Mesenchymal stem cell (in vitro differentiated cells and primary cell): ENCODE measurements at regions not wholly inside any gene's neighbourhood (a gene's known extent, or its start where the extent isn't known, plus 50 kb on each side); places are given as distances from the start of the nearest gene placed in this dataset.
"Not testable (repeated sequence)": the region's sequence is repeated elsewhere in the genome, so short reads cannot be mapped to it uniquely, and the experiment has no call there.

Source experiments
- DNase-seq: peaks from one replicate; pipeline ENCODE4 v3.0.0-alpha.2; 2013
- H2AFZ ChIP-seq: one replicate; pipeline ENCODE4 v1.6.1; 2013; ENCODE audit warnings: low read depth, mild to moderate bottlenecking, control low read depth, inconsistent platforms, low read length, moderate library complexity
- H2AK5ac ChIP-seq: 2 replicates; pipeline ENCODE4 v1.6.1; 2013; ENCODE audit warnings: low read length, moderate library complexity, mild to moderate bottlenecking, inconsistent platforms; ENCODE audit not compliant: severe bottlenecking
- H2BK120ac ChIP-seq: one replicate; pipeline ENCODE4 v1.6.1; 2013; ENCODE audit warnings: low read depth, mild to moderate bottlenecking, inconsistent platforms, low read length, moderate library complexity
- H2BK12ac ChIP-seq, 2 experiments: one replicate each; pipeline ENCODE4 v1.6.1; 2013; ENCODE audit warnings: inconsistent platforms in 2 of 2, low read length in 2 of 2, mild to moderate bottlenecking in 2 of 2, moderate library complexity in 2 of 2, control low read depth in 1 of 2
- H2BK15ac ChIP-seq: one replicate; pipeline ENCODE4 v1.6.1; 2013; ENCODE audit warnings: mild to moderate bottlenecking, low read depth, inconsistent platforms; ENCODE audit not compliant: poor library complexity, severe bottlenecking
- H2BK5ac ChIP-seq: 2 replicates; pipeline ENCODE4 v1.6.1; 2013; ENCODE audit warnings: low read depth, mild to moderate bottlenecking, low read length, control low read depth, inconsistent platforms; ENCODE audit not compliant: poor library complexity, severe bottlenecking
- H3K14ac ChIP-seq, 2 experiments: one replicate each; pipeline ENCODE4 v1.6.1; 2013; ENCODE audit warnings: inconsistent platforms in 2 of 2, low read length in 2 of 2, control low read depth in 1 of 2, mild to moderate bottlenecking in 1 of 2, moderate library complexity in 1 of 2
- H3K18ac ChIP-seq, 2 experiments: one replicate each; pipeline ENCODE4 v1.6.1; 2013; ENCODE audit warnings: inconsistent platforms in 2 of 2, low read length in 2 of 2, control low read depth in 1 of 2, low read depth in 1 of 2, mild to moderate bottlenecking in 1 of 2
- H3K23ac ChIP-seq, 2 experiments: one replicate each; pipeline ENCODE4 v1.6.1; 2013; ENCODE audit warnings: inconsistent platforms in 2 of 2, low read length in 2 of 2, mild to moderate bottlenecking in 2 of 2, moderate library complexity in 2 of 2, control low read depth in 1 of 2
- H3K27ac ChIP-seq: 2 replicates; pipeline ENCODE4 v1.5.1; 2013; ENCODE audit warnings: mild to moderate bottlenecking, moderate library complexity, low read length, control low read depth, inconsistent platforms; ENCODE audit not compliant: poor library complexity, severe bottlenecking
- H3K27me3 ChIP-seq, 2 experiments: 2 replicates each; pipeline versions ENCODE4 v1.6.1 to v1.7.0; 2013; ENCODE audit warnings: low read length in 2 of 2, mild to moderate bottlenecking in 2 of 2, moderate library complexity in 2 of 2, control low read depth in 1 of 2, inconsistent platforms in 1 of 2; ENCODE audit not compliant: control insufficient read depth in 1 of 2, insufficient read depth in 1 of 2
- H3K36me3 ChIP-seq, 2 experiments: 2 replicates each; pipeline versions ENCODE4 v1.6.1 to v1.7.0; 2013; ENCODE audit warnings: low read length in 2 of 2, control low read depth in 1 of 2, inconsistent platforms in 1 of 2, low read depth in 1 of 2, mild to moderate bottlenecking in 1 of 2; ENCODE audit not compliant: insufficient read depth in 2 of 2, control insufficient read depth in 1 of 2
- H3K4ac ChIP-seq, 2 experiments: one replicate each; pipeline ENCODE4 v1.6.1; 2013; ENCODE audit warnings: inconsistent platforms in 2 of 2, low read length in 2 of 2, mild to moderate bottlenecking in 2 of 2, moderate library complexity in 2 of 2, control low read depth in 1 of 2, low read depth in 1 of 2
- H3K4me1 ChIP-seq: 2 replicates; pipeline ENCODE4 v1.6.1; 2013; ENCODE audit warnings: low read depth, low read length, control low read depth; ENCODE audit not compliant: control insufficient read depth, insufficient read depth
- H3K4me2 ChIP-seq: 2 replicates; pipeline ENCODE4 v1.6.1; 2013; ENCODE audit warnings: low read length, mild to moderate bottlenecking, inconsistent platforms; ENCODE audit not compliant: poor library complexity, severe bottlenecking
- H3K4me3 ChIP-seq, 2 experiments: 2 replicates each; pipeline versions ENCODE4 v1.5.1 to v1.7.0; 2013; ENCODE audit warnings: low read length in 2 of 2, mild to moderate bottlenecking in 2 of 2, control low read depth in 1 of 2, low read depth in 1 of 2; ENCODE audit not compliant: insufficient read depth in 1 of 2
- H3K79me1 ChIP-seq: replicated peaks from 2 replicates; pipeline ENCODE4 v1.6.1; 2013; ENCODE audit warnings: mild to moderate bottlenecking, control low read depth, low read length, inconsistent platforms; ENCODE audit not compliant: poor library complexity, severe bottlenecking
- H3K9ac ChIP-seq: 2 replicates; pipeline ENCODE4 v1.7.0; 2013; ENCODE audit warnings: mild to moderate bottlenecking, low read length, moderate library complexity
- H3K9me3 ChIP-seq: 2 replicates; pipeline ENCODE4 v1.7.0; 2013; ENCODE audit warnings: mild to moderate bottlenecking, low read length; ENCODE audit not compliant: control insufficient read depth
- H4K8ac ChIP-seq: one replicate; pipeline ENCODE4 v1.6.1; 2013; ENCODE audit warnings: inconsistent platforms, mild to moderate bottlenecking, low read length, moderate library complexity
- H4K91ac ChIP-seq: one replicate; pipeline ENCODE4 v1.6.1; 2013; ENCODE audit warnings: mild to moderate bottlenecking, low read length, inconsistent platforms
- WGBS: methylation state at CpG from one replicate; pipeline ENCODE4 v1.1.7; 2013; ENCODE audit warnings: mixed read lengths; 5-methylcytosine and 5-hydroxymethylcytosine counted together

DNA sequence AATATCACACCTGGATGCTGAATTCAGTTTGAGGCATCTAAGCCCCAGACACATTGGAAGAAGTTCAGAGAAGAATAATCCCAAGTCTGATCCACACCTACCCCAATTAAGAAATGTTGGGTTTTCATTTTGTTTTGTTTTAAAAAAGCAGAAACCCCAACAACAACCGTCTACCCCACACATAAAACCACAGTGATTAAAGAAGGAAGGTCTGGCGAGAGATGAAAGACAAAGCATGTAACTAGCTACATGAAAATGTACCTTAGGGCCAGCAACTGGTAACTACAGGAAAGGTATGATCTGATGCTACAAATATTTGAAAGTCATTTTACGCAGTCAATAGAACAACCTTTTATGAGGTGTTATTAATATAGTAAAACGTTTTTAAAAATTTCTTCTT lies 1112.3 kb downstream of the GATA3 start:
- H3K18ac ChIP-seq: no peak overlapping the region
- no peaks in the 10 kb centered on the region for H3K36me3 ChIP-seq
- H3K9ac ChIP-seq: no peak overlapping the region
- H2AFZ ChIP-seq: no peak overlapping the region
- H3K9me3 ChIP-seq: peaks cover 3% of the 10 kb centered on the region
- no peak for DNase-seq
- H4K8ac ChIP-seq: no peak overlapping the region
- H2BK5ac ChIP-seq: no peak overlapping the region
- no peak overlapping the region for H3K14ac ChIP-seq
- H2BK15ac ChIP-seq: no peak overlapping the region
- no CpG with 5 or more reads among the region's 4 CpGs for WGBS
- H3K27me3 ChIP-seq: no peaks in the 10 kb centered on the region
- no peak overlapping the region for H3K4me2 ChIP-seq
- no peaks in the 10 kb centered on the region for H3K79me1 ChIP-seq
- H3K4ac ChIP-seq: no peak overlapping the region
- no peak overlapping the region for H3K23ac ChIP-seq
- no peak overlapping the region for H2BK120ac ChIP-seq
- H3K4me1 ChIP-seq: no peaks in the 10 kb centered on the region
- no peak overlapping the region for H3K27ac ChIP-seq
- no peak overlapping the region for H3K4me3 ChIP-seq
- no peak overlapping the region for H4K91ac ChIP-seq
- H2AK5ac ChIP-seq: no peak overlapping the region
- no peak overlapping the region for H2BK12ac ChIP-seq

DNA sequence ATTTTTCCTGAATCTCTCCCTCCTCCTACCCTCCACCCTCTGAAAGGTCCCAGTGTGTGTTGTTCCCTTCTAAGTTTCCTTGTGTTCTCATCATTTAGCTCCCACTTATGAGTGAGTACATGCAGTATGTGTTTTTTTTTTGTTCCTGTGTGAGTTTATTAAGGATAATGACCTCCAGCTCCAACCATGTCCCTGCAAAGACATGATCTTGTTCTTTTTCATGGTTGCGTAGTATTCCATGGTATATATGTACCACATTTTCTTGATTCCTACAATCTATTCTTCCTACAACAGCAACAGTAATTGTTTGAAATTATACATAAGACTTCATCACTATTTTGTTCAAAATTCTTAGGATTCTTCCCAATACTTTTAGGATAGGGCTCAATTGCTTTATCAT lies 1117.8 kb downstream of the GATA3 start:
- H4K8ac ChIP-seq: no peak overlapping the region
- no peak overlapping the region for H2BK120ac ChIP-seq
- 100% methylated on average over 1 of the region's 1 CpG for WGBS
- H3K9me3 ChIP-seq: no peaks in the 10 kb centered on the region
- no peak overlapping the region for H3K4ac ChIP-seq
- H2BK12ac ChIP-seq: no peak overlapping the region
- H3K27ac ChIP-seq: no peak overlapping the region
- H3K36me3 ChIP-seq: no peaks in the 10 kb centered on the region
- H2BK5ac ChIP-seq: no peak overlapping the region
- no peaks in the 10 kb centered on the region for H3K79me1 ChIP-seq
- no peak overlapping the region for H2AFZ ChIP-seq
- H3K9ac ChIP-seq: no peak overlapping the region
- H2AK5ac ChIP-seq: no peak overlapping the region
- no peak overlapping the region for H2BK15ac ChIP-seq
- no peak overlapping the region for H4K91ac ChIP-seq
- H3K27me3 ChIP-seq: no peaks in the 10 kb centered on the region
- no peak overlapping the region for H3K18ac ChIP-seq
- no peak overlapping the region for H3K4me2 ChIP-seq
- no peak for DNase-seq
- H3K23ac ChIP-seq: no peak overlapping the region
- no peak overlapping the region for H3K14ac ChIP-seq
- no peaks in the 10 kb centered on the region for H3K4me1 ChIP-seq
- no peak overlapping the region for H3K4me3 ChIP-seq

DNA sequence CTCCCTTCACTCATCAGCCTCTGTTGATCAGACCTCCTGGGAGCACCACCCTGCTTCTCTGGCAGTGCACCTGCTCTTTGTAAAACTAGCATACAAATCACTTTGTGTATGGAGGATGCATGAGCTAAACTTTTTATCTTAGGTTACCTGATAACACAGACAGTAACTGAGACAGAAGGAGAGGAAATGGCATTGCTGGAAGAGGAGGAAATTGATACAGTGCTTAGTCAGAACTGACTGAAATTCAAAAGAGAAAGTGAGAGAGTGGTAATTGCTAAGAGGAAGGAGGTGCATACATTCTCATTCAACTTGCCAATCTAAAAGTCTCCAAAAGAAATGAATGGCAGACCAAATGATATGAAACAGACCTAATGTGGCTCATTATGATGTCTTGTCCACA lies 1120.7 kb downstream of the GATA3 start:
- H3K79me1 ChIP-seq: no peaks in the 10 kb centered on the region
- H4K91ac ChIP-seq: no peak overlapping the region
- no peak overlapping the region for H2AFZ ChIP-seq
- no peak overlapping the region for H3K23ac ChIP-seq
- H3K9ac ChIP-seq: no peak overlapping the region
- H2BK12ac ChIP-seq: no peak overlapping the region
- H3K4me1 ChIP-seq: no peaks in the 10 kb centered on the region
- no peak overlapping the region for H2AK5ac ChIP-seq
- H3K4me2 ChIP-seq: no peak overlapping the region
- no peaks in the 10 kb centered on the region for H3K9me3 ChIP-seq
- no peak overlapping the region for H2BK5ac ChIP-seq
- no peak overlapping the region for H3K27ac ChIP-seq
- no peak overlapping the region for H3K4ac ChIP-seq
- no peak overlapping the region for H2BK120ac ChIP-seq
- no peak overlapping the region for H3K18ac ChIP-seq
- H3K14ac ChIP-seq: no peak overlapping the region
- no peaks in the 10 kb centered on the region for H3K27me3 ChIP-seq
- H3K4me3 ChIP-seq: no peak overlapping the region
- no peaks in the 10 kb centered on the region for H3K36me3 ChIP-seq
- DNase-seq: no peak
- H2BK15ac ChIP-seq: no peak overlapping the region
- no peak overlapping the region for H4K8ac ChIP-seq

DNA sequence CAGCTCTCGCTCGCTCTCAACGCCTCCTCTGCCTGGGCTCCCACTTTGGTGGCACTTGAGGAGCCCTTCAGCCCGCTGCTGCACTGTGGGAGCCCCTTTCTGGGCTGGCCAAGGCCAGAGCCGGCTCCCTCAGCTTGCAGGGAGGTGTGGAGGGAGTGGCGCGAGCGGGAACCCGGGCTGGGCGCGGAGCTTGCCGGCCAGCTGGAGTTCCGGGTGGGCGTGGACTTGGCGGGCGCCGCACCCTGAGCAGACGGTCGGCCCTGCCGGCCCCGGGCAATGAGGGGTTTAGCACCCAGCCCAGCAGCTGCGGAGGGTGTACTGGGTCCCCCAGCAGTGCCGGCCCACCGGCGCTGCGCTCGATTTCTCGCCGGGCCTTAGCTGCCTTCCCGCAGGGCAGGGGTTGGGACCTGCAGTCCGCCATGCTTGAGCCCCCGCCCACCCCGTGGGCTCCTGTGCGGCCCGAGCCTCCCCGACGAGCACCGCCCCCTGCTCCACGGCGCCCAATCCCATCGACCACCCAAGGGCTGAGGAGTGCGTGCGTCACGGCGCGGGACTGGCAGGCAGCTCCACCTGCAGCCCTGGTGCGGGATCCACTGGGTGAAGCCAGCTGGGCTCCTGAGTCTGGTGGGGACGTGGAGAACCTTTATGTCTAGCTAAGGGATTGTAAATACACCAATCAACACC lies 1128.9 kb downstream of the GATA3 start:
- H3K79me1 ChIP-seq, H3K27ac ChIP-seq, H4K91ac ChIP-seq, H3K9ac ChIP-seq, H3K14ac ChIP-seq, H3K4me2 ChIP-seq, H3K23ac ChIP-seq, H2BK5ac ChIP-seq, H3K27me3 ChIP-seq, H3K18ac ChIP-seq, H3K36me3 ChIP-seq, H3K4ac ChIP-seq, H2BK15ac ChIP-seq, H3K4me1 ChIP-seq, H3K4me3 ChIP-seq, H2BK12ac ChIP-seq, DNase-seq, H4K8ac ChIP-seq, H2BK120ac ChIP-seq, H2AK5ac ChIP-seq, H2AFZ ChIP-seq, H3K9me3 ChIP-seq: not testable (repeated sequence)
- 96% methylated on average over 42 of the region's 48 CpGs for WGBS
